Fibroblast of the aortic adventitia (primary cell): ENCODE measurements at regions not wholly inside any gene's neighbourhood (a gene's known extent, or its start where the extent isn't known, plus 50 kb on each side); places are given as distances from the start of the nearest gene placed in this dataset.

Experiments used
- DNase-seq: peaks from one replicate; pipeline ENCODE4 v3.0.0-alpha.2; 2010; ENCODE audit warnings: low read depth
- H3K4me3 ChIP-seq: 2 replicates; pipeline ENCODE4 v1.5.1; 2011; ENCODE audit warnings: low read depth, mild to moderate bottlenecking, control low read depth, low read length, moderate library complexity
- CTCF ChIP-seq: IDR thresholded peaks from 2 replicates; pipeline ENCODE4 v1.5.1; 2011; ENCODE audit warnings: mild to moderate bottlenecking, low read length, control low read depth, inconsistent platforms; ENCODE audit not compliant: insufficient read depth

GRCh38 chrX:43064096-43064495 lies 286.1 kb upstream of the PPP1R2C start:
- no peak for DNase-seq
- no peak for TF ChIP-seq CTCF
- no peak overlapping the region for H3K4me3 ChIP-seq

- no peak for DNase-seq
- TF ChIP-seq CTCF: no peak
These were observed 288.0 kb upstream of the PPP1R2C start for GRCh38 chrX:43065978-43066377.

GRCh38 chrX:43068639-43069038 lies 290.7 kb upstream of the PPP1R2C start:
- no peak for DNase-seq
- H3K4me3 ChIP-seq: no peak overlapping the region
- TF ChIP-seq CTCF: no peak

More at GRCh38 chrX:43065978-43066377, 288.0 kb upstream of the PPP1R2C start:
- H3K4me3 ChIP-seq: no peak overlapping the region

DNA sequence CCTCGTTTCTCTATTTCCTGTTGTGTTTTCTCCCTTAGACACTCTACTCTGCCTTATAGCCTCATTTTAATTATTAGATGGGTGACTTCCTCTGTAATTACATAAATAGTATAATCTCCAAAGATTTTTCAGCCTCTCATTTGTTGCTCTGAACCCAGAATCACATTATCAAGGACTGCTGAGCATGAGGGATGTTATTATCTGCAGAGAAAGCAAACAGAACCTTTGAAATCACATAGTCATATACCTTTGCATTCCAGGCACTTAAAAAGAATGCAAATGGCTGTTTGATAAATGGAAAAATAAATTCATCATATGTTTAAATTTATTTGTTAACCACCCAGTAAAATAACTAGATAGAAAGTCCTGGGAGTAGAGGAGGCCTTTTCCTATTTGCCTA lies 305.1 kb upstream of the PPP1R2C start:
- TF ChIP-seq CTCF: no peak
- DNase-seq: no peak
- H3K4me3 ChIP-seq: no peak overlapping the region

- DNase-seq: no peak
- TF ChIP-seq CTCF: no peak
- H3K4me3 ChIP-seq: no peak overlapping the region
These were observed 309.9 kb upstream of the PPP1R2C start for GRCh38 chrX:43087830-43088229.

GRCh38 chrX:43096830-43097229 lies 318.9 kb upstream of the PPP1R2C start:
- DNase-seq: no peak
- H3K4me3 ChIP-seq: no peak overlapping the region
- no peak for TF ChIP-seq CTCF

- no peak for TF ChIP-seq CTCF
- no peak for DNase-seq
- no peak overlapping the region for H3K4me3 ChIP-seq
These were observed 328.0 kb upstream of the PPP1R2C start for GRCh38 chrX:43106009-43106408.
